Right ventricle myocardium inferior (tissue), 1 donor: ENCODE measurements at regions not wholly inside any gene's neighbourhood (a gene's known extent, or its start where the extent isn't known, plus 50 kb on each side); places are given as distances from the start of the nearest gene placed in this dataset.

Experiments used
- ATAC-seq: fragments of 200-7000 bp; cut with Tn5 transposase; one replicate; pipeline ENCODE4 v1.9.1; 2020; ENCODE audit warnings: mild to moderate bottlenecking, moderate library complexity
- DNase-seq: peaks from one replicate; pipeline ENCODE4 v3.0.0; 2021; ENCODE audit errors: missing footprints
- intact Hi-C: fragments of 100-400 bp; cut with DNase I; formaldehyde crosslinking; loops from one replicate; pipeline ENCODE4 v1.11.0; 2022
- donor health status: DM: no; HTN: yes; CAD: no; lungs with severe emphysema.

GRCh38 chr1:5707566-5708345 lies 284.5 kb downstream of the NPHP4 start:
- intact Hi-C loops: no loop called here
- ATAC-seq (no peak), DNase-seq (no peak)

GRCh38 chr1:5706239-5706638 lies 286.0 kb downstream of the NPHP4 start:
- DNase-seq (no peak), ATAC-seq (no peak)
- intact Hi-C loops: no loop called here

GRCh38 chr1:5705751-5706150 lies 286.5 kb downstream of the NPHP4 start:
- intact Hi-C loops: no loop called here
- no peak for DNase-seq
- ATAC-seq: no peak

- intact Hi-C loops: no loop called here
- ATAC-seq: no peak
- no peak for DNase-seq
These were observed 287.4 kb downstream of the NPHP4 start for GRCh38 chr1:5704561-5705514.

- intact Hi-C loops: no loop called here
- DNase-seq (no peak), ATAC-seq (no peak)
These were observed 290.6 kb downstream of the NPHP4 start for GRCh38 chr1:5701642-5702041.

- ATAC-seq (no peak), DNase-seq (no peak)
- intact Hi-C loops: no loop called here
These were observed 298.7 kb downstream of the NPHP4 start for GRCh38 chr1:5693568-5693967.

GRCh38 chr1:5692664-5693063 lies 299.6 kb downstream of the NPHP4 start:
- intact Hi-C loops: no loop called here
- DNase-seq (no peak), ATAC-seq (no peak)

GRCh38 chr1:5691795-5692509 lies 300.3 kb downstream of the NPHP4 start:
- intact Hi-C loops: no loop called here
- ATAC-seq: no peak
- no peak for DNase-seq

- intact Hi-C loops: no loop called here
- ATAC-seq: no peak
- no peak for DNase-seq
These were observed 301.3 kb downstream of the NPHP4 start for GRCh38 chr1:5690898-5691297.

- intact Hi-C loops: no loop called here
- DNase-seq: no peak
- no peak for ATAC-seq
These were observed 301.9 kb downstream of the NPHP4 start for GRCh38 chr1:5690291-5690690.

GRCh38 chr1:5688081-5689077 lies 303.8 kb downstream of the NPHP4 start:
- intact Hi-C loops: no loop called here
- DNase-seq: no peak
- no peak for ATAC-seq

- intact Hi-C loops: no loop called here
- no peak for ATAC-seq
- DNase-seq: no peak
These were observed 305.1 kb downstream of the NPHP4 start for GRCh38 chr1:5686925-5687706.

- intact Hi-C loops: no loop called here
- DNase-seq: no peak
- ATAC-seq: no peak
These were observed 306.0 kb downstream of the NPHP4 start for GRCh38 chr1:5686195-5686594.

- intact Hi-C loops: no loop called here
These were observed 306.7 kb downstream of the NPHP4 start for GRCh38 chr1:5685446-5686040.

GRCh38 chr1:5684791-5685190 lies 307.4 kb downstream of the NPHP4 start:
- ATAC-seq: no peak
- intact Hi-C loops: no loop called here
- DNase-seq: no peak

More at GRCh38 chr1:5685446-5686040, 306.7 kb downstream of the NPHP4 start:
- DNase-seq: no peak
- no peak for ATAC-seq

- ATAC-seq (no peak), DNase-seq (no peak)
- intact Hi-C loops: no loop called here
These were observed 308.8 kb downstream of the NPHP4 start for GRCh38 chr1:5683446-5683845.

GRCh38 chr1:5682626-5683225 lies 309.5 kb downstream of the NPHP4 start:
- ATAC-seq: no peak
- intact Hi-C loops: no loop called here
- no peak for DNase-seq
